Adrenal gland (tissue), 5 donors: ENCODE measurements at regions not wholly inside any gene's neighbourhood (a gene's known extent, or its start where the extent isn't known, plus 50 kb on each side); places are given as distances from the start of the nearest gene placed in this dataset.

Experiments used
- POLR2A ChIP-seq, 2 donors: fragments of 450-650 bp; IDR thresholded peaks; one replicate each; pipeline ENCODE4 v1.6.1; 2017; ENCODE audit warnings: antibody characterized with exemption in 2 of 2, mild to moderate bottlenecking in 2 of 2, moderate library complexity in 1 of 2
- TF ChIP-seq, protein P1 (sequence below), 6 experiments: fragments of 450-650 bp in 4 of 6; fragments of 200-600 bp in 2 of 6; sonication (generic) in 1 of 6; IDR thresholded peaks; 1 replicate in 5 of 6; 2 replicates in 1 of 6; pipeline versions ENCODE4 v1.5.1 to v1.8.0; 2016 to 2021; ENCODE audit warnings: antibody characterized with exemption in 6 of 6, mild to moderate bottlenecking in 2 of 6, moderate library complexity in 1 of 6
- donor health status: DM: no; HTN: no; CAD: no.

DNA sequence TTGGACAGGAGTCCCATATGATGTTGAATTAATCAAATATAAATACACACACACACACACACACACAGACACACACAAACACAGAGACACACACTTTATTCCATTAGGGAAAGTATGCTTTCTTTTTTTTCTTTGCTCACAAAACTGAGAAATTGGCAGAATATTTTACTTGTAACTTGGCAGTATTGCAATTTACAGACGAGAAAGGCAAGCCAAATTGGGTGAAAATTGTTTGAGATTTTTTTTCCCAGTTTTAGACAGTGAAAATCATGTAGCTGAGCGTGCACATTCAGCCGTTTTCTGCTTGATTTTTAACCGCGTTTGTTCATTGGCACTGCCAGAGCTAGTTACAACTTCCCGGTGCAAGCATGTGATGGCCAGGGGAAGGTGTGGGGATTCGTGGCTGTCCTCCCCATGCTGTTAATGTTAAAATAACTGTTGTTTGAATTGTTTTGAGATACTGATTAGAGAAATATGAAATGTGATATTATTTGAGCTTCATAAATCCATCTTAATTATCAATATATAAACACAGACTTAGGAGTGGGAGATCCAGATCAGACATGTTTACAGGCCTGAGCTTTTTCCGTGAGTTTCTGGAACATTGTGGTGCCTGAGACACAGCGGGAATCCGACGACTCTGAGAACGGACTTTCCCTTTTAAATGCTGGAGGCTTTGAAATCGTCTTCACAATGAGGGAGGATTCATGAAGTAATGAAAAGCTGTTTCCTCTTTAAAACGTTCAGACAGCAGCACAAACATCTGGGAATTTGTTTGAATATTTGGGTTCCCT is 125.5 kb downstream of the KCNRG start:
- TF ChIP-seq, protein P1, sequence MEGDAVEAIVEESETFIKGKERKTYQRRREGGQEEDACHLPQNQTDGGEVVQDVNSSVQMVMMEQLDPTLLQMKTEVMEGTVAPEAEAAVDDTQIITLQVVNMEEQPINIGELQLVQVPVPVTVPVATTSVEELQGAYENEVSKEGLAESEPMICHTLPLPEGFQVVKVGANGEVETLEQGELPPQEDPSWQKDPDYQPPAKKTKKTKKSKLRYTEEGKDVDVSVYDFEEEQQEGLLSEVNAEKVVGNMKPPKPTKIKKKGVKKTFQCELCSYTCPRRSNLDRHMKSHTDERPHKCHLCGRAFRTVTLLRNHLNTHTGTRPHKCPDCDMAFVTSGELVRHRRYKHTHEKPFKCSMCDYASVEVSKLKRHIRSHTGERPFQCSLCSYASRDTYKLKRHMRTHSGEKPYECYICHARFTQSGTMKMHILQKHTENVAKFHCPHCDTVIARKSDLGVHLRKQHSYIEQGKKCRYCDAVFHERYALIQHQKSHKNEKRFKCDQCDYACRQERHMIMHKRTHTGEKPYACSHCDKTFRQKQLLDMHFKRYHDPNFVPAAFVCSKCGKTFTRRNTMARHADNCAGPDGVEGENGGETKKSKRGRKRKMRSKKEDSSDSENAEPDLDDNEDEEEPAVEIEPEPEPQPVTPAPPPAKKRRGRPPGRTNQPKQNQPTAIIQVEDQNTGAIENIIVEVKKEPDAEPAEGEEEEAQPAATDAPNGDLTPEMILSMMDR (IDR thresholded peaks at IDR 0.05): no peak
- no peak for TF ChIP-seq POLR2A (IDR thresholded peaks at IDR 0.05)
